CD14-positive monocyte (primary cell): ENCODE measurements at regions not wholly inside any gene's neighbourhood (a gene's known extent, or its start where the extent isn't known, plus 50 kb on each side); places are given as distances from the start of the nearest gene placed in this dataset.
A peak's percentile ranks its signal among the peaks of the same experiment; 100 is the strongest.

Experiments
- DNase-seq, 3 donors: peaks; one replicate each; pipeline ENCODE4 v3.0.0-alpha.2; 2011 to 2022
- H2AFZ ChIP-seq: 2 replicates; pipeline ENCODE4 v1.6.0; 2012; ENCODE audit warnings: mild to moderate bottlenecking, low read depth, low read length, inconsistent platforms; ENCODE audit not compliant: insufficient read depth, poor library complexity, severe bottlenecking
- H3K27ac ChIP-seq, 2 donors: 1 replicate in 1 of 2; 2 replicates in 1 of 2; pipeline ENCODE4 v1.5.1; 2012 to 2013; ENCODE audit warnings: low read length in 2 of 2, control low read depth in 1 of 2, inconsistent platforms in 1 of 2, low read depth in 1 of 2, mild to moderate bottlenecking in 1 of 2
- H3K27me3 ChIP-seq, 2 donors: one replicate each; pipeline versions ENCODE4 v1.6.0 to v1.6.1; 2011 to 2013; ENCODE audit warnings: low read length in 2 of 2; ENCODE audit not compliant: control insufficient read depth in 2 of 2, insufficient read depth in 2 of 2
- H3K36me3 ChIP-seq, 2 donors: replicated peaks in 1 of 2; 1 replicate in 1 of 2; 2 replicates in 1 of 2; pipeline versions ENCODE4 v1.5.1 to v1.6.1; 2012 to 2013; ENCODE audit warnings: low read length in 2 of 2, control low read depth in 1 of 2, inconsistent platforms in 1 of 2, mild to moderate bottlenecking in 1 of 2; ENCODE audit not compliant: insufficient read depth in 2 of 2, control insufficient read depth in 1 of 2
- H3K4me1 ChIP-seq, 2 donors: 1 replicate in 1 of 2; 2 replicates in 1 of 2; pipeline versions ENCODE4 v1.5.1 to v1.6.1; 2012 to 2013; ENCODE audit warnings: low read length in 2 of 2, control low read depth in 1 of 2, inconsistent platforms in 1 of 2, mild to moderate bottlenecking in 1 of 2, moderate library complexity in 1 of 2; ENCODE audit not compliant: insufficient read depth in 2 of 2, control insufficient read depth in 1 of 2
- H3K4me2 ChIP-seq: replicated peaks from 2 replicates; pipeline ENCODE3; 2012; ENCODE audit warnings: low read length, moderate library complexity, mild to moderate bottlenecking; ENCODE audit not compliant: poor library complexity, severe bottlenecking; ENCODE audit errors: extremely low read depth
- H3K4me3 ChIP-seq, 3 experiments: fragments of 200-600 bp in 1 of 3; sonication (generic) in 1 of 3; replicated peaks in 1 of 3; 1 replicate in 2 of 3; 2 replicates in 1 of 3; pipeline ENCODE4 v1.5.1; 2011 to 2013; ENCODE audit warnings: low read length in 3 of 3, mild to moderate bottlenecking in 3 of 3, control low read depth in 2 of 3, low read depth in 2 of 3, inconsistent platforms in 1 of 3, moderate library complexity in 1 of 3
- H3K79me2 ChIP-seq: 2 replicates; pipeline ENCODE4 v1.6.0; 2012; ENCODE audit warnings: mild to moderate bottlenecking, control low read depth, inconsistent platforms, low read length, moderate library complexity; ENCODE audit not compliant: insufficient read depth
- H3K9ac ChIP-seq: 2 replicates; pipeline ENCODE4 v1.6.0; 2017; ENCODE audit warnings: low read length, mild to moderate bottlenecking; ENCODE audit not compliant: insufficient read depth, poor library complexity, severe bottlenecking
- H3K9me3 ChIP-seq, 2 donors: replicated peaks in 1 of 2; 1 replicate in 1 of 2; 2 replicates in 1 of 2; pipeline versions ENCODE4 v1.5.1 to v1.6.1; 2012 to 2013; ENCODE audit warnings: low read length in 2 of 2, control low read depth in 1 of 2; ENCODE audit not compliant: control insufficient read depth in 1 of 2, insufficient read depth in 1 of 2
- H4K20me1 ChIP-seq: 2 replicates; pipeline ENCODE4 v1.6.0; 2012; ENCODE audit warnings: mild to moderate bottlenecking, low read length, control low read depth, moderate library complexity; ENCODE audit not compliant: insufficient read depth
- H3K27ac Mint-ChIP-seq, 7 donors: one replicate each; pipeline ENCODE4 v1.8.0; 2020; ENCODE audit warnings: mild to moderate bottlenecking in 7 of 7, mixed read lengths in 7 of 7, moderate library complexity in 6 of 7, inconsistent platforms in 2 of 7
- H3K27me3 Mint-ChIP-seq, 3 donors: one replicate each; pipeline ENCODE4 v1.8.0; 2021 to 2022; ENCODE audit warnings: low read depth in 3 of 3, mild to moderate bottlenecking in 3 of 3, mixed read lengths in 3 of 3, moderate library complexity in 3 of 3, inconsistent platforms in 1 of 3
- H3K36me3 Mint-ChIP-seq, 2 donors: one replicate each; pipeline ENCODE4 v1.8.0; 2020; ENCODE audit warnings: mixed read lengths in 2 of 2, inconsistent platforms in 1 of 2, mild to moderate bottlenecking in 1 of 2
- H3K4me1 Mint-ChIP-seq: one replicate; pipeline ENCODE4 v1.8.0; 2020; ENCODE audit warnings: mild to moderate bottlenecking, mixed read lengths
- H3K4me3 Mint-ChIP-seq, 2 donors: one replicate each; pipeline ENCODE4 v1.8.0; 2020; ENCODE audit warnings: mild to moderate bottlenecking in 2 of 2, mixed read lengths in 2 of 2, moderate library complexity in 1 of 2
- H3K9me3 Mint-ChIP-seq, 7 donors: one replicate each; pipeline ENCODE4 v1.8.0; 2020 to 2022; ENCODE audit warnings: mixed read lengths in 7 of 7, mild to moderate bottlenecking in 6 of 7, moderate library complexity in 6 of 7, inconsistent platforms in 2 of 7
- CTCF ChIP-seq: fragments of 200-600 bp; IDR thresholded peaks from one replicate; pipeline ENCODE4 v1.8.0; 2022; ENCODE audit warnings: antibody characterized with exemption, mild to moderate bottlenecking
- WGBS: methylation state at CpG from one replicate; pipeline ENCODE4 v1.1.5; 2013; ENCODE audit warnings: missing lambda C conversion rate; ENCODE audit not compliant: insufficient coverage; 5-methylcytosine and 5-hydroxymethylcytosine counted together
- intact Hi-C, 2 donors: fragments of 100-400 bp; cut with micrococcal nuclease; formaldehyde crosslinking; loops; one replicate each; pipeline versions ENCODE4 v1.15.0 to v1.15.1; 2023

- H3K9me3 ChIP-seq, result no peaks in the 10 kb centered on the region
- peaks cover 0 to 4% (median 0%) of the 10 kb centered on the region in 7 donors for H3K9me3 Mint-ChIP-seq
- H3K79me2 ChIP-seq, result no peaks in the 10 kb centered on the region
- H3K4me3 Mint-ChIP-seq, result no peak overlapping the region
- no peak overlapping the region for H3K4me2 ChIP-seq
- 71% methylated on average over 4 of the region's 5 CpGs for WGBS
- intact Hi-C loops, result loop anchor here in 1 of 2 donors (5.0 kb wide), 1 partner anchor 150 kb away; the partner anchor contains the start of genes CHPF and TMEM198
- no peak overlapping the region for H3K4me3 ChIP-seq
- no peaks in the 10 kb centered on the region for H3K4me1 ChIP-seq
- H2AFZ ChIP-seq, result no peak overlapping the region
- H3K36me3 Mint-ChIP-seq, result no peaks in the 10 kb centered on the region
- no peaks in the 10 kb centered on the region for H4K20me1 ChIP-seq
- peak overlapping the region in 1 of 7 donors; percentile 33 for H3K27ac Mint-ChIP-seq
- no peak overlapping the region for H3K9ac ChIP-seq
- no peaks in the 10 kb centered on the region for H3K36me3 ChIP-seq
- peaks cover 0 to 5% of the 10 kb centered on the region in 2 donors for H3K27me3 ChIP-seq
- no peak for TF ChIP-seq CTCF
- H3K27me3 Mint-ChIP-seq, result peaks cover 2 to 12% (median 4%) of the 10 kb centered on the region in 3 donors
- no peaks in the 10 kb centered on the region for H3K4me1 Mint-ChIP-seq
- no peak for DNase-seq
- no peak overlapping the region for H3K27ac ChIP-seq
Observed at GRCh38 chr2:219692521-219692920, 65.1 kb downstream of the SLC4A3 start.

- intact Hi-C loops, result no loop called here
- Histone ChIP-seq H3K36me3 (no peaks in the 10 kb centered on the region), H3K4me1 (no peaks in the 10 kb centered on the region), H3K4me2 (no peak overlapping the region), H3K9ac (no peak overlapping the region), H2AFZ (no peak overlapping the region), H4K20me1 (no peaks in the 10 kb centered on the region), H3K4me3 (no peak overlapping the region), H3K9me3 (no peaks in the 10 kb centered on the region), H3K79me2 (no peaks in the 10 kb centered on the region), H3K27me3 (peaks cover 0 to 13% of the 10 kb centered on the region in 2 donors), H3K27ac (no peak overlapping the region)
- no peak for TF ChIP-seq CTCF
- no peak for DNase-seq
- no peak overlapping the region for H3K4me3 Mint-ChIP-seq
- peaks cover 6 to 12% (median 8%) of the 10 kb centered on the region in 3 donors for H3K27me3 Mint-ChIP-seq
- H3K27ac Mint-ChIP-seq, result no peak overlapping the region
- peaks cover 0 to 4% (median 0%) of the 10 kb centered on the region in 7 donors for H3K9me3 Mint-ChIP-seq
- H3K36me3 Mint-ChIP-seq, result no peaks in the 10 kb centered on the region
- no peaks in the 10 kb centered on the region for H3K4me1 Mint-ChIP-seq
- no CpG with 5 or more reads among the region's 3 CpGs for WGBS
Observed at GRCh38 chr2:219695145-219695709, 67.8 kb downstream of the SLC4A3 start.
